NB4 (cell line): ENCODE measurements at regions not wholly inside any gene's neighbourhood (a gene's known extent, or its start where the extent isn't known, plus 50 kb on each side); places are given as distances from the start of the nearest gene placed in this dataset.

Source experiments
- CTCF ChIP-seq: IDR thresholded peaks from one replicate; pipeline ENCODE4 v1.5.1; 2012; ENCODE audit warnings: low read depth, low read length
- MAX ChIP-seq: IDR thresholded peaks from 2 replicates; pipeline ENCODE4 v1.6.1; 2011; ENCODE audit warnings: low read depth, low read length
- MYC ChIP-seq: IDR thresholded peaks from 2 replicates; pipeline ENCODE4 v1.6.1; 2011; ENCODE audit warnings: low read depth, low read length
- POLR2A ChIP-seq: IDR thresholded peaks from 2 replicates; pipeline ENCODE4 v1.6.1; 2011; ENCODE audit warnings: mild to moderate bottlenecking; ENCODE audit not compliant: insufficient read length; ENCODE audit errors: extremely low read depth

GRCh38 chr5:96275051-96275450 lies 158.0 kb downstream of the PCSK1 start:
- no peak for TF ChIP-seq CTCF
- TF ChIP-seq POLR2A = no peak
- TF ChIP-seq MAX = no peak
- TF ChIP-seq MYC = no peak
